ENCODE measurements at regions not wholly inside any gene's neighbourhood (a gene's known extent, or its start where the extent isn't known, plus 50 kb on each side); places are given as distances from the start of the nearest gene placed in this dataset.

- TF ChIP-seq POLR2A (IDR thresholded peaks at IDR 0.05) (no peak), CTCF (IDR thresholded peaks at IDR 0.05) (no peak)
Measured at GRCh38 chrX:82528525-82528924, 979.6 kb upstream of the POU3F4 start.

Data from thyroid gland (tissue), 4 donors.